ENCODE measurements at regions not wholly inside any gene's neighbourhood (a gene's known extent, or its start where the extent isn't known, plus 50 kb on each side); places are given as distances from the start of the nearest gene placed in this dataset.

- Histone ChIP-seq H3K4me2 (ENCODE audit: insufficient read depth, low read length) (no peak overlapping the region), H3K4me1 (ENCODE audit: control insufficient read depth, extremely low read depth, insufficient read depth, low read length) (no peaks in the 10 kb centered on the region), H3K27ac (ENCODE audit: insufficient read depth, low read depth, low read length) (no peak overlapping the region), H3K9me3 (replicated peaks; ENCODE audit: control insufficient read depth, insufficient read depth, low read length) (no peaks in the 10 kb centered on the region), H3K79me2 (ENCODE audit: control insufficient read depth, insufficient read depth, low read length) (no peaks in the 10 kb centered on the region), H3K4me3 (replicated peaks in 1 of 3; ENCODE audit: insufficient read depth in 1 of 3, low read depth in 1 of 3, low read length in 3 of 3) (no peak overlapping the region), H3K27me3 (ENCODE audit: control insufficient read depth in 2 of 2, insufficient read depth in 2 of 2, low read length in 2 of 2) (no peaks in the 10 kb centered on the region), H4K20me1 (replicated peaks; ENCODE audit: control insufficient read depth, extremely low read depth, insufficient read depth, low read length) (no peaks in the 10 kb centered on the region), H3K9me1 (replicated peaks; ENCODE audit: control insufficient read depth, extremely low read depth, insufficient read depth, low read length) (no peaks in the 10 kb centered on the region), H3K36me3 (ENCODE audit: control insufficient read depth in 2 of 2, extremely low read depth in 1 of 2, insufficient read depth in 2 of 2, low read length in 2 of 2) (no peaks in the 10 kb centered on the region), H3K9ac (replicated peaks; ENCODE audit: extremely low read depth, insufficient read depth, low read length) (no peak overlapping the region), H2AFZ (ENCODE audit: low read depth, low read length) (no peak overlapping the region)
- ChIA-PET POLR2A (no interaction called here), CTCF (interaction anchor here (0.6 kb wide), 1 partner anchor 1016 kb away, joined by 3 read pairs; no protein-coding TSS in a partner anchor)
- intact Hi-C loops (cut with micrococcal nuclease) (no loop called here), dilution Hi-C loops (cut with MboI; ENCODE audit: extremely low pct_ligation_motif_present, low sequenced_read_pairs) (no loop called here)
- FAIRE-seq (no peak), DNase-seq (ENCODE audit: low read depth, low spot score) (no peak)
- no peak for TF ChIP-seq POLR2A (IDR thresholded peaks at IDR 0.05; ENCODE audit: low read depth, low read length)
- TF ChIP-seq GATA2 (IDR thresholded peaks at IDR 0.05; ENCODE audit: insufficient read depth, insufficient read length, low read depth, low read length) = no peak
- TF ChIP-seq FOS (IDR thresholded peaks at IDR 0.05; ENCODE audit: borderline replicate concordance, insufficient read depth, low read length) = peak; percentile 35
- no TSS peak for BruUV-seq (replicated peaks)
These were observed 467.0 kb upstream of the CTSO start for GRCh38 chr4:156420623-156421022.

- Histone ChIP-seq H3K4me1 (ENCODE audit: control insufficient read depth, extremely low read depth, insufficient read depth, low read length) (no peaks in the 10 kb centered on the region), H3K27me3 (ENCODE audit: control insufficient read depth in 2 of 2, insufficient read depth in 2 of 2, low read length in 2 of 2) (no peaks in the 10 kb centered on the region), H4K20me1 (replicated peaks; ENCODE audit: control insufficient read depth, extremely low read depth, insufficient read depth, low read length) (no peaks in the 10 kb centered on the region), H3K9me1 (replicated peaks; ENCODE audit: control insufficient read depth, extremely low read depth, insufficient read depth, low read length) (no peaks in the 10 kb centered on the region), H3K4me2 (ENCODE audit: insufficient read depth, low read length) (no peak overlapping the region), H3K27ac (ENCODE audit: insufficient read depth, low read depth, low read length) (no peak overlapping the region), H3K79me2 (ENCODE audit: control insufficient read depth, insufficient read depth, low read length) (no peaks in the 10 kb centered on the region), H2AFZ (ENCODE audit: low read depth, low read length) (no peak overlapping the region), H3K9ac (replicated peaks; ENCODE audit: extremely low read depth, insufficient read depth, low read length) (no peak overlapping the region), H3K4me3 (replicated peaks in 1 of 3; ENCODE audit: insufficient read depth in 1 of 3, low read depth in 1 of 3, low read length in 3 of 3) (no peak overlapping the region), H3K9me3 (replicated peaks; ENCODE audit: control insufficient read depth, insufficient read depth, low read length) (no peaks in the 10 kb centered on the region), H3K36me3 (ENCODE audit: control insufficient read depth in 2 of 2, extremely low read depth in 1 of 2, insufficient read depth in 2 of 2, low read length in 2 of 2) (no peaks in the 10 kb centered on the region)
- intact Hi-C loops (cut with micrococcal nuclease) = no loop called here
- ChIA-PET CTCF (no interaction called here), POLR2A (no interaction called here)
- no peak for FAIRE-seq
- dilution Hi-C loops (cut with MboI; ENCODE audit: extremely low pct_ligation_motif_present, low sequenced_read_pairs) = no loop called here
- no peak for TF ChIP-seq POLR2AphosphoS5 (IDR thresholded peaks at IDR 0.05; ENCODE audit: insufficient read depth, low read depth, low read length)
- no peak for TF ChIP-seq JUN (IDR thresholded peaks at IDR 0.05; ENCODE audit: borderline replicate concordance, insufficient read depth, insufficient read length, low read depth)
- no peak for DNase-seq (ENCODE audit: low read depth, low spot score)
- BruUV-seq (replicated peaks) = no TSS peak
These were observed 465.5 kb upstream of the CTSO start for GRCh38 chr4:156419080-156419685.

All from endothelial cell of umbilical vein (primary cell).